ENCODE measurements at regions not wholly inside any gene's neighbourhood (a gene's known extent, or its start where the extent isn't known, plus 50 kb on each side); places are given as distances from the start of the nearest gene placed in this dataset.

DNA sequence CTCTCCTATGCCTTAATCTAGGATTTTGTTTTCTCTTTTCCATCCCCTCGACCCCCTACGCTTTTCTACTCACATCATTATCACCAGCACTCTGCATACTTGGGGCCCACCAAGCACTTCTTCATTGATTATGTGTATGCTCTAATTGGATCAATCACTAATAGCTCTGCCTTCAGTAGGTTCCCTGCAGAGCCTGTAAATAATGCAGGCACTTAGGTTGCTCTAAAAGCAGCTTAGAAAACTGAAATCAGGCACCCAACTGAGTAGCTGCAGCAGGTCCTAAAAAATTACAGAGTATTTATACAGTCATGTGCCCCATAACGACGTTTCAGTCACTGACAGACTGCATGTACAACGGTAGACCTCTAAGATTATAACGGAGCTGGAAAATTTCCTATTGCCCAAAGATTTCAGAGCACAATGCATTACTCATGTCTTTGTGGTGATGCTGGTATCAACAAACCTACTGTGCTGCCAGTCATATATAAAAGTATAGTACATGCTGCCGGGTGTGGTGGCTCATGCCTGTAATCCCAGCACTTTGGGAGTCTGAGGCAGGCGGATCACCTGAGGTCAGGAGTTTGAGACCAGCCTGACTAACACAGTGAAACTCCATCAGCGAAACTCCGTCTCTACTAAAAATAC, 280.4 kb downstream of the HS3ST3B1 start:
- TF ChIP-seq, protein P1, sequence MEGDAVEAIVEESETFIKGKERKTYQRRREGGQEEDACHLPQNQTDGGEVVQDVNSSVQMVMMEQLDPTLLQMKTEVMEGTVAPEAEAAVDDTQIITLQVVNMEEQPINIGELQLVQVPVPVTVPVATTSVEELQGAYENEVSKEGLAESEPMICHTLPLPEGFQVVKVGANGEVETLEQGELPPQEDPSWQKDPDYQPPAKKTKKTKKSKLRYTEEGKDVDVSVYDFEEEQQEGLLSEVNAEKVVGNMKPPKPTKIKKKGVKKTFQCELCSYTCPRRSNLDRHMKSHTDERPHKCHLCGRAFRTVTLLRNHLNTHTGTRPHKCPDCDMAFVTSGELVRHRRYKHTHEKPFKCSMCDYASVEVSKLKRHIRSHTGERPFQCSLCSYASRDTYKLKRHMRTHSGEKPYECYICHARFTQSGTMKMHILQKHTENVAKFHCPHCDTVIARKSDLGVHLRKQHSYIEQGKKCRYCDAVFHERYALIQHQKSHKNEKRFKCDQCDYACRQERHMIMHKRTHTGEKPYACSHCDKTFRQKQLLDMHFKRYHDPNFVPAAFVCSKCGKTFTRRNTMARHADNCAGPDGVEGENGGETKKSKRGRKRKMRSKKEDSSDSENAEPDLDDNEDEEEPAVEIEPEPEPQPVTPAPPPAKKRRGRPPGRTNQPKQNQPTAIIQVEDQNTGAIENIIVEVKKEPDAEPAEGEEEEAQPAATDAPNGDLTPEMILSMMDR (IDR thresholded peaks at IDR 0.05; ENCODE audit: poor library complexity), result no peak
- no peak for TF ChIP-seq EZH2phosphoT487 (IDR thresholded peaks at IDR 0.05; ENCODE audit: low read depth, severe bottlenecking, unreplicated experiment)

Measured in hepatocyte (in vitro differentiated cells).